ENCODE measurements at regions not wholly inside any gene's neighbourhood (a gene's known extent, or its start where the extent isn't known, plus 50 kb on each side); places are given as distances from the start of the nearest gene placed in this dataset.

- TF ChIP-seq, protein P1, sequence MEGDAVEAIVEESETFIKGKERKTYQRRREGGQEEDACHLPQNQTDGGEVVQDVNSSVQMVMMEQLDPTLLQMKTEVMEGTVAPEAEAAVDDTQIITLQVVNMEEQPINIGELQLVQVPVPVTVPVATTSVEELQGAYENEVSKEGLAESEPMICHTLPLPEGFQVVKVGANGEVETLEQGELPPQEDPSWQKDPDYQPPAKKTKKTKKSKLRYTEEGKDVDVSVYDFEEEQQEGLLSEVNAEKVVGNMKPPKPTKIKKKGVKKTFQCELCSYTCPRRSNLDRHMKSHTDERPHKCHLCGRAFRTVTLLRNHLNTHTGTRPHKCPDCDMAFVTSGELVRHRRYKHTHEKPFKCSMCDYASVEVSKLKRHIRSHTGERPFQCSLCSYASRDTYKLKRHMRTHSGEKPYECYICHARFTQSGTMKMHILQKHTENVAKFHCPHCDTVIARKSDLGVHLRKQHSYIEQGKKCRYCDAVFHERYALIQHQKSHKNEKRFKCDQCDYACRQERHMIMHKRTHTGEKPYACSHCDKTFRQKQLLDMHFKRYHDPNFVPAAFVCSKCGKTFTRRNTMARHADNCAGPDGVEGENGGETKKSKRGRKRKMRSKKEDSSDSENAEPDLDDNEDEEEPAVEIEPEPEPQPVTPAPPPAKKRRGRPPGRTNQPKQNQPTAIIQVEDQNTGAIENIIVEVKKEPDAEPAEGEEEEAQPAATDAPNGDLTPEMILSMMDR (conservative IDR thresholded peaks at IDR 0.05), result peak; percentile 98
- TF ChIP-seq ZFX (IDR thresholded peaks at IDR 0.05), result peak; percentile 42; the same call in 1 of the 2 replicates
These were observed 73.9 kb downstream of the CXCL12 start for GRCh38 chr10:44310762-44311562.
